ENCODE measurements at regions not wholly inside any gene's neighbourhood (a gene's known extent, or its start where the extent isn't known, plus 50 kb on each side); places are given as distances from the start of the nearest gene placed in this dataset.

DNA sequence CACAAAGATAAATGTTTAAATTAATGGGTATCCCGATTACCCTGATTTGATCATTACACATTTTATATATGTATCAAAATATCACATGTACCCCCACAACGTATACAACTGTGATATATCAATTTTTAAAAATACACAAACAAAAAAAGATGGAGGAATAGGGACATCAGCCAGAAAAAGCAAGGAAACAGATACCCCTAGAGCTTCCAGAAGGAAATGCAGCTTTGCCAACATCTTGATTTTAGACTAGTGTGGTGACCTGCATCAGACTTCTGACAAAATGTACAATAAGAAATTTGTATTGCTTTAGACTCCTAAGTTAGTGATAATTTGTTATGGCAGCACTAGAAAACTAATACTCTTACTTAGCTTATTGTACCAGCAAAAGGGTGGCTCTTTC, 483.8 kb downstream of the TUSC7 start:
- H3K79me2 ChIP-seq (ENCODE audit: low read length): no peaks in the 10 kb centered on the region
- no peaks in the 10 kb centered on the region for H3K4me1 ChIP-seq (ENCODE audit: low read length)
- H3K4me2 ChIP-seq (ENCODE audit: low read length): no peak overlapping the region
- H3K36me3 ChIP-seq (replicated peaks; ENCODE audit: low read depth, low read length): no peaks in the 10 kb centered on the region
- no peak overlapping the region for H3K27ac ChIP-seq (ENCODE audit: low read length)
- no peak overlapping the region for H2AFZ ChIP-seq (ENCODE audit: low read depth, low read length)
- H3K9ac ChIP-seq (ENCODE audit: low read length): no peak overlapping the region
- H3K27me3 ChIP-seq (ENCODE audit: low read depth, low read length): no peaks in the 10 kb centered on the region
- no peak overlapping the region for H3K4me3 ChIP-seq (ENCODE audit: low read length)
- H3K9me3 ChIP-seq (ENCODE audit: insufficient read depth, low read length): no peaks in the 10 kb centered on the region
- TF ChIP-seq, protein P1, sequence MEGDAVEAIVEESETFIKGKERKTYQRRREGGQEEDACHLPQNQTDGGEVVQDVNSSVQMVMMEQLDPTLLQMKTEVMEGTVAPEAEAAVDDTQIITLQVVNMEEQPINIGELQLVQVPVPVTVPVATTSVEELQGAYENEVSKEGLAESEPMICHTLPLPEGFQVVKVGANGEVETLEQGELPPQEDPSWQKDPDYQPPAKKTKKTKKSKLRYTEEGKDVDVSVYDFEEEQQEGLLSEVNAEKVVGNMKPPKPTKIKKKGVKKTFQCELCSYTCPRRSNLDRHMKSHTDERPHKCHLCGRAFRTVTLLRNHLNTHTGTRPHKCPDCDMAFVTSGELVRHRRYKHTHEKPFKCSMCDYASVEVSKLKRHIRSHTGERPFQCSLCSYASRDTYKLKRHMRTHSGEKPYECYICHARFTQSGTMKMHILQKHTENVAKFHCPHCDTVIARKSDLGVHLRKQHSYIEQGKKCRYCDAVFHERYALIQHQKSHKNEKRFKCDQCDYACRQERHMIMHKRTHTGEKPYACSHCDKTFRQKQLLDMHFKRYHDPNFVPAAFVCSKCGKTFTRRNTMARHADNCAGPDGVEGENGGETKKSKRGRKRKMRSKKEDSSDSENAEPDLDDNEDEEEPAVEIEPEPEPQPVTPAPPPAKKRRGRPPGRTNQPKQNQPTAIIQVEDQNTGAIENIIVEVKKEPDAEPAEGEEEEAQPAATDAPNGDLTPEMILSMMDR (IDR thresholded peaks at IDR 0.05; ENCODE audit: low read depth, low read length): no peak
- TF ChIP-seq EZH2phosphoT487 (IDR thresholded peaks at IDR 0.05; ENCODE audit: low read depth): no peak
- H4K20me1 ChIP-seq (ENCODE audit: insufficient read depth, low read length): no peaks in the 10 kb centered on the region

DNA sequence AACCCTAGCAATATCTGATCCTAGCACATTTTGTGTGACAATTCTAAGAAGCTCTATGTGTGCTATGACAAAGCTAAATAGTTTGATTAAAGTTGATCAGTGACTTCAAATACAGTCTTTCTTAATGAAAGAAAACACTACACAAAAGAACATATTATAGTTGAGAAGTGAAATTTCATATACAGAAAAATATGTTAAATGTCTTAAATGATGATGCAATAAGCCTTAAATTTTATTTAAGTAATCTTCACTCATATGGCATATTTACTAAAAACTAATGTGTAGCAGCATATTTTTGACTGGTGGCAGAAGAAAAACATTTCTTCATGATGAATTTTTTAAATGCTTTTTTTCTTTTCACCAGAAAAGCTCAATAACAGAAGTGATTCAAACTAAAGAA, 485.5 kb downstream of the TUSC7 start:
- H3K4me1 ChIP-seq (ENCODE audit: low read length): no peaks in the 10 kb centered on the region
- no peak overlapping the region for H2AFZ ChIP-seq (ENCODE audit: low read depth, low read length)

DNA sequence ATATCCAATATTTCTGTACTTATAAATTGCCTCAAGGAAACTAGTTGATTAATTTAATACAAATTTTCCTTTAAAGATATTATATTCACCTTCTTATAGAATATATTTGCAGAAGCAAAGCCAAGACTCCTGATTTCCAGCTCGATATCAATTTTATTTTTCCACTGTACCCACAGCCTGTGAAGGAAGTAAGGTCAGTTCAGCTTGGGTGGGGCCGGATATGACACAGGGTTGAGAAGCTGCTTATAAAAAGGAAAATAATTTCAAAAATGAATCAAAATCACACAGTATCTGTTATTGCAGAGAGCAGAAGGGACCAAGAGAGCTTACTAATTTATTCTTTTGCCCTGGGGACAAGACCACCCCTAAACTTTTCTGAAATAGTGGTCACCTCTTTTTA, 491.4 kb downstream of the TUSC7 start:
- TF ChIP-seq EZH2phosphoT487 (IDR thresholded peaks at IDR 0.05; ENCODE audit: low read depth): no peak
- TF ChIP-seq, protein P1 (IDR thresholded peaks at IDR 0.05; ENCODE audit: low read depth, low read length): no peak
- no peak overlapping the region for H3K9ac ChIP-seq (ENCODE audit: low read length)
- H3K4me3 ChIP-seq (ENCODE audit: low read length): no peak overlapping the region
- no peaks in the 10 kb centered on the region for H3K27me3 ChIP-seq (ENCODE audit: low read depth, low read length)
- no peaks in the 10 kb centered on the region for H3K79me2 ChIP-seq (ENCODE audit: low read length)
- no peaks in the 10 kb centered on the region for H3K36me3 ChIP-seq (replicated peaks; ENCODE audit: low read depth, low read length)
- H3K9me3 ChIP-seq (ENCODE audit: insufficient read depth, low read length): no peaks in the 10 kb centered on the region
- no peak overlapping the region for H2AFZ ChIP-seq (ENCODE audit: low read depth, low read length)
- no peaks in the 10 kb centered on the region for H4K20me1 ChIP-seq (ENCODE audit: insufficient read depth, low read length)
- no peaks in the 10 kb centered on the region for H3K4me1 ChIP-seq (ENCODE audit: low read length)
- no peak overlapping the region for H3K4me2 ChIP-seq (ENCODE audit: low read length)
- H3K27ac ChIP-seq (ENCODE audit: low read length): no peak overlapping the region

More for the DNA sequence above, 485.5 kb downstream of the TUSC7 start:
- H3K79me2 ChIP-seq (ENCODE audit: low read length): no peaks in the 10 kb centered on the region
- TF ChIP-seq, protein P1 (IDR thresholded peaks at IDR 0.05; ENCODE audit: low read depth, low read length): no peak
- TF ChIP-seq EZH2phosphoT487 (IDR thresholded peaks at IDR 0.05; ENCODE audit: low read depth): no peak
- no peak overlapping the region for H3K4me3 ChIP-seq (ENCODE audit: low read length)
- no peak overlapping the region for H3K27ac ChIP-seq (ENCODE audit: low read length)
- H3K27me3 ChIP-seq (ENCODE audit: low read depth, low read length): no peaks in the 10 kb centered on the region
- H3K4me2 ChIP-seq (ENCODE audit: low read length): no peak overlapping the region
- H4K20me1 ChIP-seq (ENCODE audit: insufficient read depth, low read length): no peaks in the 10 kb centered on the region
- H3K9ac ChIP-seq (ENCODE audit: low read length): no peak overlapping the region
- H3K36me3 ChIP-seq (replicated peaks; ENCODE audit: low read depth, low read length): no peaks in the 10 kb centered on the region
- H3K9me3 ChIP-seq (ENCODE audit: insufficient read depth, low read length): no peaks in the 10 kb centered on the region

DNA sequence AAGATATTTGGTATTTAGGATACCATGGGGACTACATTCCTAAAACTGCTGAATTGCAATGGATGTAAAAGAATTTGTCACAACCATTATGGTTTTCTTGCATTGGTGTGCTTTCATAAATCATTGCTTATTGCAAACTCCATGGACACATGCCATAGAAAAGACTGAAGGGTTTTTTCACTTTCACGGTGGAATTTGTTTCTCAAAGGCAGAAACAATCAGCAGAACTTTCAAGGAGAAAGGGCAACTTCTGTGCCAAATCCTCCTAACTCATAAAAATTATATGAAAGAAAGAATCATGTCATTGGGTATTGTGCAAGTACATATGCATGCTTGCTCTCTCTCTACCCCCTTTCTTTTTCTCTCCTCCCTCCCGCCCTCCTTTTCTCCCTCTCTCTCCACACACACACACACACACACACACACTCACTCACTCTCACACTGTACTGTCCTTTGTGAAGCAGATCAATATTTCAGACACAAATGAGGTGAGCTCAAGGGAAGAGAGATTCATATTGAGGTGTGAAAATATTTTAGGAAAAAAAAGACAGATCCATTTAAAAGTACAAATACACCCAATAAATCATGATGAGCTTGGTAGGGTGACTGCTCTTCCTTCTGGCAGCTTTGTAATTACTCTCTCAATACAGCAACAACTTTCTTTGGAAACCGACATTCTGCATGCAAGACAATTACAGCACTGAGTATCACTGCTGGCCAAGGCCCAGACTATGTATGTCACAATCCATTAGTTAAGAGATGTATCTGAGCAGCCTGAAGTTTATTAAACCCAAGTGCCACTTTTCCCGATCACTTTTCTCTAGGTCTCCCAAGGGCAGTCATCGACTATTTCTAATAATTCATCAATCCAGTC, 492.6 kb downstream of the TUSC7 start:
- Histone ChIP-seq H3K4me2 (ENCODE audit: low read length) (no peak overlapping the region), H3K9me3 (ENCODE audit: insufficient read depth, low read length) (no peaks in the 10 kb centered on the region), H3K27me3 (ENCODE audit: low read depth, low read length) (no peaks in the 10 kb centered on the region), H3K36me3 (replicated peaks; ENCODE audit: low read depth, low read length) (no peaks in the 10 kb centered on the region), H3K4me1 (ENCODE audit: low read length) (no peaks in the 10 kb centered on the region), H3K27ac (ENCODE audit: low read length) (no peak overlapping the region), H3K9ac (ENCODE audit: low read length) (no peak overlapping the region), H3K79me2 (ENCODE audit: low read length) (no peaks in the 10 kb centered on the region), H2AFZ (ENCODE audit: low read depth, low read length) (no peak overlapping the region), H4K20me1 (ENCODE audit: insufficient read depth, low read length) (no peaks in the 10 kb centered on the region), H3K4me3 (ENCODE audit: low read length) (no peak overlapping the region)
- TF ChIP-seq EZH2phosphoT487 (IDR thresholded peaks at IDR 0.05; ENCODE audit: low read depth): no peak
- TF ChIP-seq, protein P1 (IDR thresholded peaks at IDR 0.05; ENCODE audit: low read depth, low read length): no peak

Data from OCI-LY3 (cell line).